ENCODE measurements at regions not wholly inside any gene's neighbourhood (a gene's known extent, or its start where the extent isn't known, plus 50 kb on each side); places are given as distances from the start of the nearest gene placed in this dataset.

- no peak for TF ChIP-seq SUZ12 (IDR thresholded peaks at IDR 0.05; ENCODE audit: extremely low read depth, insufficient read depth, insufficient read length)
- no peak for TF ChIP-seq YY1 (IDR thresholded peaks at IDR 0.05; ENCODE audit: insufficient read depth, insufficient read length)
Measured at GRCh38 chr12:58639318-58639934, 280.9 kb downstream of the LRIG3 start.
